Sigmoid colon (tissue), 3 donors: ENCODE measurements at regions not wholly inside any gene's neighbourhood (a gene's known extent, or its start where the extent isn't known, plus 50 kb on each side); places are given as distances from the start of the nearest gene placed in this dataset.

Source experiments
- CTCF ChIP-seq, 4 experiments: fragments of 450-650 bp in 3 of 4; fragments of 200-600 bp in 1 of 4; IDR thresholded peaks; one replicate each; pipeline ENCODE4 v1.5.1; 2016 to 2019; ENCODE audit warnings: antibody characterized with exemption in 4 of 4, mild to moderate bottlenecking in 3 of 4, moderate library complexity in 2 of 4
- POLR2A ChIP-seq, 2 donors: fragments of 450-650 bp; IDR thresholded peaks; one replicate each; pipeline ENCODE4 v1.6.1; 2016; ENCODE audit warnings: antibody characterized with exemption in 2 of 2, mild to moderate bottlenecking in 2 of 2, moderate library complexity in 2 of 2

DNA sequence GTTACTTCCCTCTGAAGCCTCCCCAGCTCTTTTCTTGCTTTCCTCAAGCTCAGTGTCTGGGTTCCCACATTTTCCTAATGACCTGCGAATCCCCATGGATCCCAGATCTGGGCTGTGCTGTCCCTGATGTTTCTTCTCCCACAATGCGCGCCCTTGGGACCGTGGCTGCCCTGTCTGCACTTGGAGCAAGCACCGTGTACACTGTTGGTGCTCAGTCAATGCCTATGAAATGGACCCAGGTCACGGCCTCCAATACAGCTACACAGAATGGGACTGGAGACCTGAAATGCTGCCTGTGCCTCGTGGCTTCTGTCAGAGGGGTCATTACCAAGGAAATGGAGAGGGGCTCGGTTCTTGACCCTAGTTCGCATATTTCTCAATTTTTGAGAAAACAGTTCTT is 160.1 kb upstream of the SOX1 start:
- no peak for TF ChIP-seq CTCF (IDR thresholded peaks at IDR 0.05)
- no peak for TF ChIP-seq POLR2A (IDR thresholded peaks at IDR 0.05)
